Activated CD4-positive, alpha-beta T cell treated with anti-CD3 and anti-CD28 coated beads for 4 hours (primary cell): ENCODE measurements at regions not wholly inside any gene's neighbourhood (a gene's known extent, or its start where the extent isn't known, plus 50 kb on each side); places are given as distances from the start of the nearest gene placed in this dataset.
"Not testable (repeated sequence)": the region's sequence is repeated elsewhere in the genome, so short reads cannot be mapped to it uniquely, and the experiment has no call there.

Source experiments
- DNase-seq, 2 donors: peaks; one replicate each; pipeline ENCODE4 v3.0.0-alpha.2; 2020

DNA sequence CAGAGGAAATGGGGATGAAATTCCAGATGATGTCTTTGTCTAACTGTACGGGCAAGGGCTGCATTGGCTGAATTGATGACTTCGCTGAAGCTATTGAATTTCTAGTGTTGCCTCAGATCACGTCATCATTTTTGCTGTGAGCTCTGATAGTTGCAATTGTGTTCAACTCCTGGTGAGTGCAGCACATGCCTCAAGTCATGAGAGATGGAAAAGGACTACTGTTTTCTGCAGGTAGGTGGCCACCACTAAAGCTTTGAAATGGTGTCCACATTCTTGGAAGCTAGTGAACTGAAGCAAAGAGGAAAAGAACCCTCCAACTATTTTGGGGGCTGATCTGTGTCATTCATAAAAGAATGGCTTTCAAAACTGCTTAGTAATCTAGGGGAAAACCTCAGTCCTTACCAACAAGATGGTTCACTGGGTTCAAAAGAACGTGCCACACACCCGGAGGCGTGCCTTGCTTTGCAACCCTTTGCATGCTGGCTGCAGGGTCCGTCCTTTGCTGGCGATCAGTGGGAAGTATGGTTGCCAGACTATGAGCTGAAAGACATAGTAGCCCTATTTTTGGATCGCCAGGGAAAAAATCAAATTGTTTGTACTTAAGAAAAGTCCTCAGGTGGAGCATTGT, 88.1 kb upstream of the STOX2 start:
- no peak for DNase-seq

- not testable (repeated sequence) for DNase-seq
Measured at GRCh38 chr4:183818591-183818990, 86.5 kb upstream of the STOX2 start.

- DNase-seq, result no peak
Measured at GRCh38 chr4:183821076-183821853, 83.8 kb upstream of the STOX2 start.

- no peak for DNase-seq
Measured at GRCh38 chr4:183823434-183823833, 81.7 kb upstream of the STOX2 start.

GRCh38 chr4:183825346-183825745, 79.8 kb upstream of the STOX2 start:
- DNase-seq, result no peak

DNA sequence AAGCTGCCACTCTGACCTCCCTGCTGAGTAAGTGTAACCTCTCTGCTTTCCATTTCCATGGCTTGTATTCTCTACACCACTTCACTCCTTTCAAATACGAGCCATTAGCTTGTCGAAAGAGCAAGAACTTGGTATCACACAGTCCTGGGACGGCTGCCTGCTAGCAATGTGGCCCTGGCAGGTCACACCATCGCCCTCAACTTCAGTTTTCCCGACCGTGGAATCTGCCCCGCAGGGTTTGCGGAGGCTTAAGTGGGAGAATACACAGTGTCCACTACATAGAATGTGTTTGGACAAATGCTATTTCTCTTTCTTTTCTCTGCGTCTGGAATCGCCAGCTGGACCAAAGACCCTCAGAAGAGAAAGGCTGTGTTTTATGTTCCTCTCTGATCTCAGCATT, 78.6 kb upstream of the STOX2 start:
- DNase-seq, result no peak

- DNase-seq, result no peak
Measured at GRCh38 chr4:183828125-183828524, 77.0 kb upstream of the STOX2 start.

DNA sequence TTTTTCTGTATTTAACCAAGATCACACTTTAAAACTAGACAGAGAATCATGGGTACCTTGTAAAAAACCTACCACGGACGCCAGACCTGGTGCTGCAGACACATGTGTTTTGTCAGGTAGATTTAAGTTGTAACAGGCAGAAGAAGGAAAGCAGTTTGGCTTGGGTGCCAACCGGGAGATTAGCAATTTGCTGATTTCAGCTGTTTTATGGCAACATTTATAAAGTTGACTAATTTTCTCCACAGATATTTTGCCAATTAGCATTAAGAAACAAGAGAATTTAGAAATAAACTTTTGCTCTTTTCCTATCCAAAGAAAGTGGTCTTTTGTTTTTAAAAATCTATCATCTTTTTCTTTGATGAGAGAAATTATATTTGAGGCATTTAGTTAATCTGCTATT, 76.3 kb upstream of the STOX2 start:
- no peak for DNase-seq

- no peak for DNase-seq
Measured at GRCh38 chr4:183830438-183830985, 74.6 kb upstream of the STOX2 start.

- no peak for DNase-seq
Measured at GRCh38 chr4:183831026-183831446, 74.1 kb upstream of the STOX2 start.

DNA sequence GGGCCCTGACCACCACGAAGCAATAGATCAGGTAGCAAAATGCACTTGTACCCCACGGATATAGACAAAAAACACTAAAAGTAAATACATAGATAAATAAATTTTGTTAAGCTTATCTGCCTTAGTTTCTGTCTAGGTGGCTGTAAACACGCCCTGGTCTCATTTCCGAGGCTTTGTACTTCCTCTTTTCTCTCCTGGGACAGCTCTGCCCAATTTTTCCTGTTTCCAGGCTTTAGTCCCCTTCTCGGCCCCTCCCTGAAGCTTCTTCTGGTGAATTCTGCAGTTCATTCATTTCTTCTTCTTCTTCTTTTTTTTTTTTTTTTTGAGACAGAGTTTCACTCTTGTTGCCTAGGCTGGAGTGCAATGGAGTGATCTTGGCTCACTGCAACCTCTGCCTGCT, 73.4 kb upstream of the STOX2 start:
- no peak for DNase-seq

DNA sequence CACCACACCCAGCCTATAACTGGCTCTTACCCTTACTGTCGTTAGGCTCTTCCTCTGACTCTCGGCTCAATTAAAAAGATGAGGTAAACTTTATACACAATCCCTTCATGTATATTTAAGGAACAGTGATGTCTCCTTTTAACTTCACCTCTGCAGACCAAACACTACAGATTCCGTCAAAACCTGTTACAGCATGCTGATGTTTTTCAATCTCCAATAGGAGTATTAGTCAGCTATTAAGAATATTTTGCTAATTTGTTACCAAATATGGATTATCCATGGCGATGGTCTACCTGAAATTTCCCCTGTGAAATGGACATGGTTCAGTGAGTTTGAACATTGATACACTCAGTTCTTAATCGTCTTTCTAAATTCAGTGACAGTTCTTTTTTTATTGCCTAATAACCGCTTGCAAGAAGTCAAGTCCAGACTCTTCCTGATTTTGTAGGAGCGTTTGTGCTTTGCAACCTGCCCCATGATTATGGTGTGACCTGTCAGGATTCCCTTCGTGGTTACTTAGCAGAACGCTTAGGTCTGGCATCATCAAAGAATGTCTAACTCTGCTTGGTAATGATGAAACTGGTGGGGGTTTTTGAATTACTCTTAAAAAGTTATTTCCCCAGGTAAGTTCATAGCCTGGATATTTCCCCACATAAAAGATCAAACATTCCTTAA, 72.2 kb upstream of the STOX2 start:
- no peak for DNase-seq

DNA sequence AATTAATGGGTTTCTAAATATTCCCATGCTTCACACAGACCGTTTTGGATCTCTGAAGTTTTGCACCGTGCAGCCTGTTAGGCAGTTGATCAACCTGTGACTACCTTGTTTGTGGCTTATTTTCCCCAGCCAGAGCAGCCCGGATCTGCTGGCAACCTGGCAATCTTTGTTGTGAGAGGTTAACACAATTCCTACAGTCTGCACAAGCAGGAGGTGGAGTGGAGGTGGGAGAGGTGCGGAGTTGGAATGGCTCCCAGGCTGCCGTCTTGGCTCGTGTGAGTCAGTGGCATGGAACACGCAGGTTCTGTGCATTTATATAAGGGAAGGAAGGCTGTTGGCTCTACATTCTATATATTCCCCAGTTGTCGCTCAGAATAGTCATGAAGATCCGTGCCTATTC, 70.9 kb upstream of the STOX2 start:
- DNase-seq, result no peak

- no peak for DNase-seq
Measured at GRCh38 chr4:183837222-183837621, 67.9 kb upstream of the STOX2 start.

GRCh38 chr4:183838987-183839712, 66.0 kb upstream of the STOX2 start:
- no peak for DNase-seq

GRCh38 chr4:183840311-183840710, 64.8 kb upstream of the STOX2 start:
- peak; percentile 54 to 67 for DNase-seq

- DNase-seq, result no peak
Measured at GRCh38 chr4:183841001-183841400, 64.1 kb upstream of the STOX2 start.

DNA sequence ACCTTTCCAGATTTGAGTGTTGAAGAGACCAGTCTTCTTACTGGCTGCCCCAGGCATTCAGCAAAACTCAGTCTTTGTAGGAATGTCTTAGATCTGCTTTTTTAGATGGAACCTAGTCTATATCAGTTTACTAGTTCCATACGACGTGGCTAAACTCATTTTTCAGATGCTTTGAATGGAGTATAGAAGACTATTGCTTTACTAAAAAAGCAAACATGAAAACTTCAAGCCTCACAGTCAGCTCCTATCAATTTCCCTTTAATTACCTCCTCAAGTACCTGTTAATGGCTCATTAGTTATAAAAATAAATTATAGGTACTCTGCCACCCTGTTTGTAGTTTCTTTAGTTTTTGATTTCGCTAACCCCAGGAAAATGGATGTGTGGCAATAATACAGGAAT, 63.0 kb upstream of the STOX2 start:
- no peak for DNase-seq

DNA sequence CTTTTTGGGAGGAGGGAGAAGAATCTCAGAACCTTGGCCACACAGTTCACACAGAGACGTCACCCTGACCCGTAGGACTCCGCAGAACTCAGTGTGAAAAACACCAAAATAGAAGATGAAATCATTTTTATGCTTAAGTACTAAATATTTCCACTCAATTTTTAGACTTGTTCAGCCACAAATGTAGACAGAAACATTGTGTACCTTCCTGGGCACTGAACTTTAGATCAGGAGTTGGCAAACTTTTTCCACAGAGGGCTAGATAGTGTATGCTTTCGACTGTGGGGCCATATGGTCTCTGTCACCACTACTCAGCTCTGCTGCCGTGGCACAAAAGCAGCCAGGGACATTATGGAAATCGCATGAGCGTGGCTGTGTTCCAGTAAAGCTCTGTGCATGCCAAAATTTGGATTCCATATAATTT, 61.8 kb upstream of the STOX2 start:
- no peak for DNase-seq

DNA sequence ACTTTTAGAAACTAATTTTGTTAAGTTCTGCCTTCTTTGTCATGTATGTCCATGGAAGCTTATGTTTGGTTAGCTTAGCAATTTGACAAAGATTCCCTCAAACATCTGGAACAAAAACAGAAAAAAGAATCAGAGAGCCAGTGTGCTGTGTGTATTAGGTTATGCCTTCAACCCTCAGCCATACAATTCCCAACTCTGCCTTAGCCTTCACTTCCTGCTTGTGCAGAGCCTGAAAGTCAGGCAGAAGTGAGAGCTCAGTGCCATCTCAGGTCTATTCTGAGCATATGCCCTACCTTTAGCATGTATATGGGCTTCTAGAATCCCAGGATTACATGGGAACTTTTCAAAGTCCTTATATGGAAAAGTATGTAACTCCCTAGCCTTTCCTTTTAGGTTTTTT, 58.2 kb upstream of the STOX2 start:
- DNase-seq, result no peak

GRCh38 chr4:183848805-183849204, 56.3 kb upstream of the STOX2 start:
- no peak for DNase-seq

DNA sequence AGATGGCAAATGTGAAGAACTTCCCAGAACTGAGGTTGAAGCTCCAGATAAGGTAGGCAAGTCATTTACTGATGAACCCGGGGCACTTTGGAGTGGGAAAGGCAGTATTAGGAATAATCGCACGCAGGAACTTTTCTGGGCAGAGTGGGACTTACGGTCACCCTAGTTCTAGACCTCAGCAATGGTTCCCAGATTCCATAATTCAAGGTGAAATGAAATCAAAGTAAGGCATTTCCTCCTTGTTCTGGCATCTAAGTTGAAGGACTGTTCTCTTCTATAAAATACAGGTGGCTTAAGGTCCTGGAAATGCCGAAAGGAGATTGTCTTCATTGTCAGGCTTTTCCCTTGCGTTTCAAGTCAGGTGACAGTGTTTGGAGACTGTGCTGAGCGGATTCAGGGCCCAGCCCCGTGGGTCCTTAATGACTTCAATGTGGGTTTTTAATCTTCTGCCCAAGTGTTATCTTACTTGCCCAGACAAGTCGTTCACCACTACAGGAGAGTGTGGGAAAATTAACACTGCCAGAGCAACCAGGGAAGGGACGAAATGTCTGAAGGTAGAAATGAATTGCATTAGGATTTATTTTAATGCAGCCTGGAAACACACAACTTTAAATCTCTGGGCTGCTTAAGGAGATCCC, 52.1 kb upstream of the STOX2 start:
- no peak for DNase-seq

- DNase-seq, result no peak
Measured at GRCh38 chr4:183853548-183853940, 51.6 kb upstream of the STOX2 start.
